HG03103 (cell line): ENCODE measurements at regions not wholly inside any gene's neighbourhood (a gene's known extent, or its start where the extent isn't known, plus 50 kb on each side); places are given as distances from the start of the nearest gene placed in this dataset.

ENCODE experiments used
- ATAC-seq: cut with Tn5 transposase; IDR thresholded peaks from one replicate; pipeline ENCODE4 v1.9.1; 2021; ENCODE audit warnings: low read depth; ENCODE audit not compliant: unreplicated experiment

DNA sequence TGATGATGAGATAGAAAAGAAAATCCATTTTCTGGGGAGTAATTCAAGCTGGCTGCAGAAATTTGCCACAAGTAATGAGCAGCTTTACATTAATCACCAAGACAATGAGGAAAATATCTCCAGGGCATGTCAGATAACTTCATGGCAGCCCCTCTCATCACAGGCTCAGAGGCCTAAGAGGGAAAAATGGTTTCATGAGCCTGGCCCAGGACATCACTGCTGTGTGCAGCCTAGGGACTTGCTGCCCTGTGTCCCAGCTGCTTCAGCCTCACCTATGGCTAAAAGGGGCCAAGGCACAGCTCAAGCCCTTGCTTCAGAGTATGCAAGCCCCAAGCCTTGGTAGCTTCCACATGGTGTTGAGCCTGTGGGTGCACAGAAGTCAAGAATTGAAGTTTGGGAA is 161.7 kb downstream of the OPA1 start:
- ATAC-seq = no peak

DNA sequence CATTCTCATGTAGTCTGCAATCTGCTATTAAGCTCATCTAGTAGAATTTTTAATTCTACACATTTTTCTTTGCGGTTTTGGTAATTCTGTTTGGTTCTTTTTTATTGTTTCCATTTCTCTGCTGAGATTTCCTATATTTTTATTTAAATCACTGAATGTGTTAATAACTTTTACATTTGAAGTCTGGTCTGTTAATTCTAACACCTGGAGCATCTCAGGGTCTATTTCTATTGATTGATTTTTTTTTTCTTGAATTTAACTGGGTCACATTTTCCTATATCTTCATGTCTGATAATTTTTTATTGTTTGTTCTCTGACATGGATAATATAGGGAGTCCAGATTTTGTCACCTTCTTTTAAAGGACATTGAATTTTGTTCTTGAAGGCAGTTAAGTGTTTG is 163.5 kb downstream of the OPA1 start:
- ATAC-seq = no peak

DNA sequence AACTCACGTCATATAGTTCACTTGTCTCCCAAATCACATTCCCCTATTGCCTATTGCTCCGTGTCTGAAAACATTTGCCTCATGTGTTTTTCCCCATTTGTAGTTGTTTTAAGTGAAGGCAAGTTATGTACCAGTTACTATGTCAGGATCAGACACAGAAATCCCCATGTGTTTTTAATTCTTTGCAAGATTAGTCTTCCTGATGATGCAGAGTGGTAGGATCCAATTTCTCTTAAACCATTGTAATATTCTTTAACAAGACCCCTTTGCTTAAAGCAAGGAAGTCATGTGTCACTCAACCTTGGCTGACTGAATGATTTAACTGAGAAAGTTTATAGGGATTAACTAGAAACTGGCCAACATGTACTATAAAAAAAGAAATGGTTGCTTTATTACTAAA is 164.4 kb downstream of the OPA1 start:
- no peak for ATAC-seq

- no peak for ATAC-seq
These were observed 169.0 kb downstream of the OPA1 start for GRCh38 chr3:193761969-193762368.

DNA sequence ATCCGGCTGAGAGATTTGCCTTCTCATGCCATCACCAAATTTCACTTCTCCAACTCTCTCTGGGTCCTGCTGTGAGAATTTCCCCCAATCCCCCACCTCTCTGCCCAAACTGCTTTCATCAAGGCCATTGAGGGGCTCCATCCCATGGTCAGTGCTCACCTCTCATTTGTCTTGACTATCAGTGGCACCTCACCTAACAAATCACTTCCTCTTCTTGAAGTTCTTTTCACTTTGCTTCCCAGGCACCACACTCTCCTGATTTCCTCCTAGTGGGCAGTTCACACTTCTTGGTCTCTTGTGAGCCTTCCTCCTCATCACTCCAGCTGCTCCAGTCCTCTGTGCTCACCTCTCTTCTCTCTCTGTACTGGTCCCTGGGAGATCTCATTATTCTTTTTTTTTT is 169.6 kb downstream of the OPA1 start:
- no peak for ATAC-seq

GRCh38 chr3:193764959-193765358 is 172.0 kb downstream of the OPA1 start:
- no peak for ATAC-seq

DNA sequence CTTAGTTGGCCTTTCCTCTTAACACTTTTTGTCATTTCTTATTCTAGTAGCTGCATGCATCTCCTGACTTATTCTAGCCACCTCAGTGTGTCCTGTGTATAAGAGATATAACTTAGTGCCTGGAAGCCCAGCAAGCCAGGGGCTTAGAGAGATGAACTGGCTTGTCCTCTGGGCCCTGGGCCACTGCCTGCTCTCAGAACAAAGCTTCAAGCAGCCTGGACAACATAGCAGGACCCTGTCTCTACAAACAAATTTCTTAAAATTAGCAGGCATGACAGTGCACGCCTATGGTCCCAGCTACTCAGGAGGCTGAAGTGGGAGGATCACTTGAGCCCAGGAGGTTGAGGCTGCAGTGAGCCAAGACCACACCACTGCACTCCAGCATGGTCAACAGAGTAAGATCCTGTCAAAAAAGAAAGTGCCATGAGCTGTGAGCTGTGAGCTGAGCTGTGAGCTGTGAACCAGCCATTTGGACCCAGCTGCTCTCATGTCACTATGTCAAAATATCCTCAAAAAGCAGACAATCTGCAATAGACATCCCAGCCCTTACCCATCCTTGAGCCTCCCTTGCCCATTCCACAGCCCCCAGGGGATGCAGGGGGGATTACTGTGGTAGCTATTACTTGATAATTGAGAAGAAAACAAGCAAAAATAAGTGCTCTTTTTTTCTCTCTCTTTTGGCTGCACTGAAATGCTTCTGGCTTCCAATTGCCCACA is 174.5 kb downstream of the OPA1 start:
- no peak for ATAC-seq

GRCh38 chr3:193768070-193768394 is 175.0 kb downstream of the OPA1 start:
- ATAC-seq = no peak

GRCh38 chr3:193769437-193769836 is 176.4 kb downstream of the OPA1 start:
- ATAC-seq = no peak

GRCh38 chr3:193771011-193771652 is 178.1 kb downstream of the OPA1 start:
- no peak for ATAC-seq

- ATAC-seq = no peak
These were observed 178.8 kb downstream of the OPA1 start for GRCh38 chr3:193771653-193772421.

GRCh38 chr3:193772422-193772763 is 179.4 kb downstream of the OPA1 start:
- ATAC-seq = no peak

- no peak for ATAC-seq
These were observed 180.5 kb downstream of the OPA1 start for GRCh38 chr3:193773266-193774220.

- no peak for ATAC-seq
These were observed 181.4 kb downstream of the OPA1 start for GRCh38 chr3:193774272-193774915.

- ATAC-seq = no peak
These were observed 181.9 kb downstream of the OPA1 start for GRCh38 chr3:193774916-193775285.

DNA sequence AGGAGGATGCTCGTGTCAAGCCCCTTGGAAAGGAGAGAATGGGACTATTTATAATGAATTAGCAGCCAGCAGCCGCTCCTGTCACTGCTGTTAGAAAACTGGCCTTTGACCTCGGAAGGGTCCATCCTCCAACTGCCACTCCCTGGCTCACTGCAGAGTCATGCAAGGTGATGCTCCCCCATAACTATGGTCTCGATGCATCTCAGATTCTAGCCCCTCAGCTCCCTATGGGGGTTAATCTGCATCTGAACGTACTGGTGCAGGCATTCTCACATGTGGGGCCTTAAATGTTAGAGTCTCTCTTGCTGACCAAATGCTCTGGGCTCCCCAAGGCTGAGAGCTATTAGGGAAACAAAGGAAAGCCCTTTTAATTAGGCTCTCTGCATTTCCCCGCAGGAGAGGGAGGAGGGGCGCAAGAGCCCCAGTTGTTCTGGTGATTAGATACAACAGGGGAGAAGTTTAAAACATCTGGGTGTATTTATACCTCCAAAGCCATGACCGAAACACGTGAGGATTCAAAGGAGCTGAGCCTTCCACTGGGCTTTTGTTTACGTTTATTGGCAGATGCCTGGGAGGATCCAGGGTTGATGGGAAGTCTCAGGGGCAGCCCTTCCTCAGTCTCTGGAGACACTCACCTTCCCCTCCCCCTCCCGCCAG is 182.5 kb downstream of the OPA1 start:
- no peak for ATAC-seq

DNA sequence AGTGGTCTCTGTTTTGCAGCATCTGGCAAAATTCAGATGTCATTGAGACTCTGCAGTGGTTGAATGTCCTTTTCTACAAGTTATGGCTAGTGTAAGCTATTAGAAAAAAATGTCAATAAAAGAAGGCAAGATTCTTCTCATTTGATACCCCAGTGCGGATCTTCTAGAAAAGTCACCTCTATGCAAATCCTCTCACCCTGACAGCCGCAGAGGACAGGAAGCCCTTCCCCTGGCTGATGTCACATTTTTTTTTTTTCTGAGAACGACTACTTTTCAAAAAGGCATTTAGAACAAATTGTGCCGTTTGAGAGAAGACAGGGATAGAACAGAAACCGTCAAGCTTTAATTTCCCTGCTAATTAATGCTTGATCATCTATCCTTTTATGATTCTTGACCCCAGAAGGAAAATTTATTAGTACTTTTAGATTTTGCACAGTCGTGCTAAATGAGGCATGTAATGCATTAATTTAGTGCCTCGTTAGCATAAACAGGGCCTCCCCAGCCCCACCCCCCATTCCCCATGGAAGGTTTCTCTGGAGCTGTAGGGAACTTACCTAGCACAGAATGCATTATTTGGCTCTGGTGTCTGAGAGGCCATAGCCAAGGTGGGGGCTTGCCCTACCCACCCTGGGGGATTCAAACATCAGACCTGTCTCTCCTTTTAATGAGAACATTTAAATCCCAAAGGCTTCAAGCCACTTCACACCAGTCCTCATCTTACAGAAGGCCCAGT is 183.8 kb downstream of the OPA1 start:
- no peak for ATAC-seq

GRCh38 chr3:193777524-193777923 is 184.5 kb downstream of the OPA1 start:
- no peak for ATAC-seq

DNA sequence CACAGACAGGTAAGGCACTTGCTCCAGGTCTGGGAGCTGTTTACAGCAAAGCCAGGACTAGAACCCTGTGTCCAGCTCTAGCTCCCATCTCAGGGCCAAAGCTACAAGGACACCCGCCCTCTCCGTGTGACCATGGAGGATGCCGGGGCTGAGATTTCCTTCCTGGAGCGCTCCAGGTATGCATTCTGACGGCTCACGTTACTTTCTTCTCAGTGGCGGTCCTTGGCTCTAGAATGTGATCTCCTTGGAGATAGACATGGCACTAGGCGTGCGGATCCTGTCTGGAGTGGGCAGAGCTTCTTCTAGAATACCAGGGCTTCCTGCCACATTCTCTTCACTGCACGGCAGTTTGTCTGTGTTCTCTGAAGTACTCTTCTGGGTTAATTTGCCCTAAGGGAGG is 185.7 kb downstream of the OPA1 start:
- no peak for ATAC-seq
